NCI-H69 (cell line): ENCODE measurements at regions not wholly inside any gene's neighbourhood (a gene's known extent, or its start where the extent isn't known, plus 50 kb on each side); places are given as distances from the start of the nearest gene placed in this dataset.

Experiments used
- DNase-seq: peaks from one replicate; lab custom pipeline; 2025; lab: John Stamatoyannopoulos, UW

- peak; percentile 6 for DNase-seq
Observed at GRCh38 chr2:134080386-134081089, 173.3 kb upstream of the MGAT5 start.

DNA sequence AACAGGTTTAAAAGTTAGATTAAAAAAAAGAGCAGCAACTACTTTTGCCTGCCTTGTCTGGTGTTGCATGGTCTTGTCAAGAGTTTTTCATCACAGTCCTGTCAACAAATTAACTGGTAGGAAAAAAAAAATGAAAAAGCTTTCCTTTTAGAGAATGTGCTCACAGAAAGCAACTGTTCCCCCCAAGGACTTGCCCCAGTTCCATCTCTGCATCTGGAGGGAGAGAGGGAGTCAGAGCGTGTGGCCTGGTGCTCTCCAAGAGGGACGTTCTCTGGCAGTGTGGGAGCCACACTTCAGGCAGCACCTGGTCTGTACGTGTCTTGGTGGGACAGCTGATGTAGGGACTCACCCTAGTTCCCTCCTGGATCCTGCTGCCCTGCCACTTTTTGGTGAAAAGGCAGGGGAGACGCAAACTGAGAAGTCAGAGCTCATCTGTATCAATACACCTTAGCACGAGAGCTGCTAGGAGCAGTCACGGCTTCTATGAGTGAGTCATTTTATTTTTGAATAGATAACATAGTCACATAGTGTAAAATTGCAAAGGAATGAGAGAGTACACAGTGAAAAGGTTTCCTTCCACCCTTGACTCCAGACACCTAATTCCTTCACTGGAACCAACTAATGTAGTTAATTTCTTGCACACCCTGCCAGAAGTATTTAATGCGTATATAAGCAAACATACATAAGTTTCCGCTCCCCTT lies 172.5 kb upstream of the MGAT5 start:
- DNase-seq, result no peak

- DNase-seq, result no peak
Observed at GRCh38 chr2:134083548-134083947, 170.3 kb upstream of the MGAT5 start.

GRCh38 chr2:134086594-134087219 lies 167.2 kb upstream of the MGAT5 start:
- DNase-seq, result no peak

GRCh38 chr2:134087371-134087921 lies 166.4 kb upstream of the MGAT5 start:
- DNase-seq, result no peak

DNA sequence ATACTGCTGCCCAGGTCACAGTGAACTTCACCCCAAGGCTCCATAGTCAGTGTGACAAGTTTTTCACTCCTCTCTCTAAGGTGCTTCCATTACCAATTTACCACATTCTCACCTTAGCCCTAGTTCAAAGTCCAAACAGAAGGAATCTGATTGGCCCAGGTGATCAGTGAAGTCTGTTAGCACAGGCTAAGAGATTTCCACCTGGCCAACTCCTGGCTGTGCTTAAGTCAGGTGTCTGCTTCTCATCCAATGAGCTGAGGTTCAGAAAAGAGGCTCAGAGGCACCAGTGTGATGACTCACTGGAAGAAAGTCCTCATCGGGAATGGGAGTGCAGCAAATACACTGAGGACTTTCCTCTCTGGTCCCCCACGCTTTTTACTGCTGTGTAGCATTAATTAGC lies 164.4 kb upstream of the MGAT5 start:
- DNase-seq, result no peak

DNA sequence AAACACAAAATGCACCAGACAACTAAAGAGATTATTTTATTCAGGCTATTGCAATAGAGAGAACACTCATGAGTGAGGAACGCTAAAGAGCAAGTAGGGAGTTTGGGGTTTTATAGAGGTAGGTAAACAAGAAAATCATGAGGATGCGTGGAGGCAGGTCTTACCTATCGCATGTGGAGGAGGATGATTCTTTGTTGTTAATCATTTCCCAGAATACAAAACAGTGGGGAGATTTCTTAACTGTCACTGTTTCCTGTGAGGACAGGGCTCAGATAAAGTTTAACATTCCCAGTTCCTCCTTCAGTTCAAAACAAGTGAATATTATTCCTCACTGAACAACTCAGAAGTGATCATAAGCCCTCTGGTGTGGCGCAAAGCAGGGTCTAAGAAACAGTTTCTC lies 156.1 kb upstream of the MGAT5 start:
- no peak for DNase-seq

GRCh38 chr2:134098321-134098720 lies 155.6 kb upstream of the MGAT5 start:
- no peak for DNase-seq

GRCh38 chr2:134099273-134099672 lies 154.6 kb upstream of the MGAT5 start:
- no peak for DNase-seq

DNA sequence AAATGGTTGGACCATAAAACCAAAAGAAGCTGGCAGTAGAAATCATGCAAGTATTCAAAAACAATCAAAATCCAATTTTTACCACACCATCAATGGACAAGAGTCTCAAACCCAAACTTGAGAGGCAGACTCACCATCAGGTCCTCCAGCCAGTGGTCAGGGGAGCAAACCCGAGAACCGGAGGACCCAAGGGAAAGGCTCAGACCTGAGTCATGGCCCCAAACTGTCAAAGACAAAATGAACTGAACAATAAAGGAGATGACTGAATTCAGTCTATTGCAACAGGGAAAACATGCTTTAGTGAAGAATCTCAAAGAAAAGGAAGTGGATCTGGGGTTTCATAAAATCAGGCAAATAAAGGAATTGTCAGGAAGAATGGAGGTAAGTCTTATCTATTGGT lies 150.7 kb upstream of the MGAT5 start:
- no peak for DNase-seq

GRCh38 chr2:134104754-134105153 lies 149.1 kb upstream of the MGAT5 start:
- no peak for DNase-seq

DNA sequence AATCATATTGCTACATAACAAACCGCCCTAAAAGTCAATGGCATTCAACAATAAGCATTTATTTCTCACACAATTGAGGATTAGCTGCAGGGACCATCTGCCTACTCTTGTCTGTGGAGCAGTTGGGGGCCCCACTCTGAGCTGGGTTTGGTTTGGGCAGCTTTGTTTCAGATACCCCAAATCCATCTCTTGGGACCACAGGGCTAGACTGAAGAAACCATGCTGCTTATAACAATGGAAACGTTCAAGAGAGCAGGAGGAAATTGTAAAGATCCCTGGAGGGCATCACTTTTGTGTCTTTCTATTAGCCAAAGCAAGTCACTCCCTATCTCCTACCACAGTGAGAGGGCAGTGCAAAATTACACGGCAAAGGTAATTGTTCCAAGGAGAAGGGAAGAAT lies 146.5 kb upstream of the MGAT5 start:
- DNase-seq, result peak; percentile 79

DNA sequence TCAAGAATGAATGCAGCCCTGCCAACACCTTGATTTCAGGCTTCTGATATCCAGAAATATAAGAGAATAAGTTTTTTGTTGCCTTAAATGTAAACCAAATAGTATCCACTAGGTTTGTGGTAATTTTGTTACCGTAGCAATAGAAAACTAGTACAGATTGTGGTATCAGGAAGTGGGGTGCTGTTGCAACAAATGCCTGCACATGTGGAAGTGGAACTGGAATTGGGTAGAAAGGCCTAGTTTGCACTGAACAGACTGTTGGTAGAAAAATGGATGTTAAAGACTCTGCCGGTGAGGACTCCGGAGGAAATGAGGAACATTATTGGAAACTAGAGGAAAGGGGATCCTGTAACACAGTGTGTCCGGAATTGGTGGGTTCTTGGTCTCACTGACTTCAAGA lies 145.8 kb upstream of the MGAT5 start:
- no peak for DNase-seq

DNA sequence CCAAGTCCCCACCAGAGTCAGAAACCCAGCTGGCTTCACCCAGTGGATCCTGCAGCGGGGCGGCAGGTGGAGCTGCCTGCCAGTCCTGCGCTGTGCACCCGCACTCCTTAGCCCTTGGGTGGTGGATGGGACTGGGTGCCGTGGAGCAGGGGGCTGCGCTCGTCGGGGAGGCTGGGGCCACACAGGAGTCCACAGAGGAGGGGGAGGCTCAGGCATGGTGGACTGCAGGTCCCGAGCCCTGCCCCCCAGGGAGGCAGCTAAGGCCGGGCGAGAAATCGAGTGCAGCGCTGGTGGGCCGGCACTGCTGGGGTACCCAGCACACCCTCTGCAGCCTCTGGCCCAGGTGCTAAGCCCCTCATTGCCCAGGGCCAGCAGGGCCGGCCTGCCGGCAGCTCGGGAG lies 144.6 kb upstream of the MGAT5 start:
- DNase-seq, result no peak

DNA sequence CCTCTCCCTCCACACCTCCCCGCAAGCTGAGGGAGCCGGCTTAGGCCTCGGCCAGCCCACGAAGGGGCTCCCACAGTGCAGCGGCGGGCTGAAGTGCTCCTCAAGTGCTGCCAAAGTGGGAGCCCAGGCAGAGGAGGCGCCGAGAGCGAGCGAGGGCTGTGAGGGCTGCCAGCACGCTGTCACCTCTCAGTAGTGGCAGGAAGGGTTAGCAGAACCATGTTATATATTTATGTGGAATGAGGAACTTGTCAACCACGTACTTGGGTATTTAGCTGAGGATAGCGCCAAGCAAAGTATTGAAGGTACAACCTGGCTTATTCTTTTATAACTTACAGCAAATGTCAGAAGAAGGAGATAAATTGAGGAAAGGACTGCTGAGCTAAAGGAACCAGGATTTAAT lies 144.1 kb upstream of the MGAT5 start:
- DNase-seq, result no peak

- no peak for DNase-seq
Observed at GRCh38 chr2:134110532-134110931, 143.3 kb upstream of the MGAT5 start.

GRCh38 chr2:134117676-134118075 lies 136.2 kb upstream of the MGAT5 start:
- no peak for DNase-seq

- peak; percentile 86 for DNase-seq
Observed at GRCh38 chr2:134118279-134119116, 135.4 kb upstream of the MGAT5 start.

DNA sequence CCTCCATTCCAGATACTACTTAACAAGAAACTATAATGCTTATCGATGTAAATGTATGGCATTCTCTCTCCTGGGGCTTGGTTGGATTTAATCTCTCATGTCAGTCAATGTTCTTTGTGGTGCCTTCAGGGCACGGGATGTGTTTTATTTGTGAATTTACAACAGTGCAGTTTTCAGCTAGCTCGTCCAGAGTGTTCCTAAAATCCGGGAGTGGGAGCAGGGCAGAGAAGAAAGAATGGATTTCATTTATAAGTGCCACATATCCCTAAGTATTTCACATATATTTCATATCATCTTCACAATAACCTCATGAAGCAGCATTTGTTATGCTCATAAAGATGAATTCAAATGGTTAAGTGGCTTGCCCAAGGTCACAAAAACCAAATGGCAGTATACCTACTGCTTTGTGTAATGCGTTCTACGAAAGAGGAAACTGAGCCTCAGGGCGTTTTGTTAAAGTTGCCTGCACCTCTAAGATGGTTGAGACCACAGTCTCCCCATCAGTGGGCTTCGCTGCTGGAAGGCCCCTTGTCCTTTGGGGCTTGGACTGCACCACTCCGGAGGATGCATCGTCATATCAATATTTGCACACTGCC lies 134.7 kb upstream of the MGAT5 start:
- peak; percentile 54 for DNase-seq

DNA sequence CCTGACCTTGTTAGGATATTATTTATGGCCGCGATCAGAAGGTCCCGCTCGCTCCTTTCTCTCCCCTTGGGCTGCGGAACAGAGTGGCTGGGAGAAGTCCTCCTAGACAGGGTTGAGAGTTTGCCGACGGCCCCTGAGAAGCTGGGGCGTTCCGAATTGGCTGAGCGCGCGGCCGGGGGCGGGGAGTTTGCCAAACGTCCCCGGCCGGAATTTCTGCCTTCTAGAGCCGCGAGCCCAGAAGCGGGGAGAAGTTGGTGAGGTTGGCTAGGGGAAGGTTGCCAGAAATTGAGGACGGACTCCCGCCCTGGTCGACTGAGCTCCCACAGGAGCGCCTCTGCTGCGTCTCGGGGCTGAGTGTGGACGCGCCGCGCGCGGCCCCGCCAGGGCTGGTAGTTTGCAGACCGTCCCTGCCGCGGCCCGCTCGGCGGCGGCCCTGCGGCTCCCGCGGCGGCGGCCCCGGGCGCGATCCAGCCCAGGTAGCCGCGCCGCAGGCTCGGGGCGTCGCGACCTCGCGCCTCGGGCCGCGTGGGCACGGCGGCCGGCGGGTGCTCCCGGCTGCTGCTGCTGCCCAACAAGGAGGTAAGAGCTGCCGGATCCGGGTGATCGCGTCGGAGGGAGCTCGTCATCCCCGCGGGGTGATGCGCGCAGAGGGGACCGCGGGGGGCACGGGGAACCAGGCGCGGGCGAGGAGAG lies 134.0 kb upstream of the MGAT5 start:
- peak; percentile 87 for DNase-seq

GRCh38 chr2:134120406-134120732 lies 133.5 kb upstream of the MGAT5 start:
- DNase-seq, result peak; percentile 44
